Tibial artery (tissue), 4 donors: ENCODE measurements at regions not wholly inside any gene's neighbourhood (a gene's known extent, or its start where the extent isn't known, plus 50 kb on each side); places are given as distances from the start of the nearest gene placed in this dataset.

Experiments
- DNase-seq, 2 donors: peaks; one replicate each; pipeline ENCODE4 v3.0.0-alpha.2; 2019
- H3K27ac ChIP-seq, 2 donors: fragments of 200-600 bp; sonication (generic) in 1 of 2; 1 replicate in 1 of 2; 2 replicates in 1 of 2; pipeline ENCODE4 v1.5.1; 2018 to 2019; ENCODE audit warnings: mild to moderate bottlenecking in 1 of 2
- H3K27me3 ChIP-seq, 2 donors: fragments of 200-600 bp; sonication (generic) in 1 of 2; one replicate each; pipeline versions ENCODE4 v1.5.1 to v1.6.0; 2016 to 2019
- H3K36me3 ChIP-seq, 3 donors: fragments of 200-600 bp; sonication (generic) in 2 of 3; one replicate each; pipeline ENCODE4 v1.5.1; 2016 to 2019; ENCODE audit warnings: mild to moderate bottlenecking in 2 of 3
- H3K4me1 ChIP-seq, 4 donors: fragments of 200-600 bp; sonication (generic) in 2 of 4; 1 replicate in 3 of 4; 2 replicates in 1 of 4; pipeline ENCODE4 v1.5.1; 2016 to 2019
- H3K4me3 ChIP-seq, 2 donors: fragments of 200-600 bp; sonication (generic) in 1 of 2; 1 replicate in 1 of 2; 2 replicates in 1 of 2; pipeline ENCODE4 v1.5.1; 2018 to 2019; ENCODE audit warnings: mild to moderate bottlenecking in 2 of 2
- H3K9me3 ChIP-seq, 3 donors: fragments of 200-600 bp; sonication (generic) in 1 of 3; one replicate each; pipeline ENCODE4 v1.5.1; 2016 to 2019
- intact Hi-C: fragments of 100-400 bp; cut with DNase I; formaldehyde crosslinking; loops from one replicate; pipeline ENCODE4 v1.15.0; 2023; ENCODE audit warnings: low total_unique reads
- TF ChIP-seq, protein P1 (sequence below), 2 experiments: fragments of 200-600 bp in 1 of 2; fragments of 450-650 bp in 1 of 2; IDR thresholded peaks; one replicate each; pipeline ENCODE4 v1.5.1; 2017 to 2019; ENCODE audit warnings: antibody characterized with exemption in 2 of 2, mild to moderate bottlenecking in 1 of 2, moderate library complexity in 1 of 2

DNA sequence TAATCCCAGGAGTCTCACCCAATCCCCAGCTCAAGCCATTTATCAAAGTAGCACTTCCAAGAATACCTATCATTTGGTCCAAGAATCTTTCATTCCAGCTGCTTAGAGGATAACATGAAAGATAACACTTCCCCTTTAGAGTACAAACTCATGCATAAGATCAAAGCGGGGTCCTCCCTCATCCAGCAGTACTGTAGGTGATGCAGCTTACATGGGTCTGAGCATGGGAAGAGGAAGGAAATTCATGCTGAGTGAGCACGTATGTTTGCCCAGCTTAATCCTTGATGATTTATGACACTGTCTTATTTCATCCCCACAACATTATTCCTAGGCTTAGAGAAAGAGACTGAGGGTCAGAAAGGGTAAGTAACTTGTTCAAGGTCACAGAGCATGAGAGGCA lies 167.1 kb upstream of the GJB5 start:
- Histone ChIP-seq H3K4me3 (no peak overlapping the region), H3K27me3 (peaks cover 0 to 6% of the 10 kb centered on the region in 2 donors), H3K4me1 (no peaks in the 10 kb centered on the region), H3K36me3 (no peaks in the 10 kb centered on the region), H3K9me3 (no peaks in the 10 kb centered on the region), H3K27ac (no peak overlapping the region)
- intact Hi-C loops, result no loop called here
- DNase-seq, result no peak
- TF ChIP-seq, protein P1, sequence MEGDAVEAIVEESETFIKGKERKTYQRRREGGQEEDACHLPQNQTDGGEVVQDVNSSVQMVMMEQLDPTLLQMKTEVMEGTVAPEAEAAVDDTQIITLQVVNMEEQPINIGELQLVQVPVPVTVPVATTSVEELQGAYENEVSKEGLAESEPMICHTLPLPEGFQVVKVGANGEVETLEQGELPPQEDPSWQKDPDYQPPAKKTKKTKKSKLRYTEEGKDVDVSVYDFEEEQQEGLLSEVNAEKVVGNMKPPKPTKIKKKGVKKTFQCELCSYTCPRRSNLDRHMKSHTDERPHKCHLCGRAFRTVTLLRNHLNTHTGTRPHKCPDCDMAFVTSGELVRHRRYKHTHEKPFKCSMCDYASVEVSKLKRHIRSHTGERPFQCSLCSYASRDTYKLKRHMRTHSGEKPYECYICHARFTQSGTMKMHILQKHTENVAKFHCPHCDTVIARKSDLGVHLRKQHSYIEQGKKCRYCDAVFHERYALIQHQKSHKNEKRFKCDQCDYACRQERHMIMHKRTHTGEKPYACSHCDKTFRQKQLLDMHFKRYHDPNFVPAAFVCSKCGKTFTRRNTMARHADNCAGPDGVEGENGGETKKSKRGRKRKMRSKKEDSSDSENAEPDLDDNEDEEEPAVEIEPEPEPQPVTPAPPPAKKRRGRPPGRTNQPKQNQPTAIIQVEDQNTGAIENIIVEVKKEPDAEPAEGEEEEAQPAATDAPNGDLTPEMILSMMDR (IDR thresholded peaks at IDR 0.05), result no peak

DNA sequence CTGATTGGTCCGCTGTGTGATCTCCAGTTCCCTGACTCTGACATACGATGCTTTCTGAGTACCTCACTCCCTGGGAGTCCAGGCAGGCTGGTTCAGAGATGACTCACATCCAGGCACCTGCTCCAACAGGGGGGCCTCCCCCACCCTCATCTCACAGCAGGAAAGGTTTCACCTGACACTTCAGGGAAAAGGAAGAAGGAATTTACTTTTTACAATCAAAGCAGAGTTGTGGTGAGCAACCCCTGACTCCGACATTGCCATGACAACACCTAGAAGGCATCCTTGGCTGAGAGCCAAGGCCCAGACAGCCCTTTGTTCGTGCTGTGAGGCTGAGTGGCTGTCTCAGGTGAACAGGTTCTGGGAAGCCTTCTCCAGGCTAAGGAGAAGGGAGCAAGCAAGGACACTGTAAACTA lies 164.6 kb upstream of the GJB5 start:
- TF ChIP-seq, protein P1 (IDR thresholded peaks at IDR 0.05), result no peak
- H3K27me3 ChIP-seq, result peaks cover 0 to 9% of the 10 kb centered on the region in 2 donors
- intact Hi-C loops, result no loop called here
- no peak for DNase-seq
- no peaks in the 10 kb centered on the region for H3K4me1 ChIP-seq
- H3K9me3 ChIP-seq, result no peaks in the 10 kb centered on the region
- no peak overlapping the region for H3K4me3 ChIP-seq
- no peaks in the 10 kb centered on the region for H3K36me3 ChIP-seq
- no peak overlapping the region for H3K27ac ChIP-seq

DNA sequence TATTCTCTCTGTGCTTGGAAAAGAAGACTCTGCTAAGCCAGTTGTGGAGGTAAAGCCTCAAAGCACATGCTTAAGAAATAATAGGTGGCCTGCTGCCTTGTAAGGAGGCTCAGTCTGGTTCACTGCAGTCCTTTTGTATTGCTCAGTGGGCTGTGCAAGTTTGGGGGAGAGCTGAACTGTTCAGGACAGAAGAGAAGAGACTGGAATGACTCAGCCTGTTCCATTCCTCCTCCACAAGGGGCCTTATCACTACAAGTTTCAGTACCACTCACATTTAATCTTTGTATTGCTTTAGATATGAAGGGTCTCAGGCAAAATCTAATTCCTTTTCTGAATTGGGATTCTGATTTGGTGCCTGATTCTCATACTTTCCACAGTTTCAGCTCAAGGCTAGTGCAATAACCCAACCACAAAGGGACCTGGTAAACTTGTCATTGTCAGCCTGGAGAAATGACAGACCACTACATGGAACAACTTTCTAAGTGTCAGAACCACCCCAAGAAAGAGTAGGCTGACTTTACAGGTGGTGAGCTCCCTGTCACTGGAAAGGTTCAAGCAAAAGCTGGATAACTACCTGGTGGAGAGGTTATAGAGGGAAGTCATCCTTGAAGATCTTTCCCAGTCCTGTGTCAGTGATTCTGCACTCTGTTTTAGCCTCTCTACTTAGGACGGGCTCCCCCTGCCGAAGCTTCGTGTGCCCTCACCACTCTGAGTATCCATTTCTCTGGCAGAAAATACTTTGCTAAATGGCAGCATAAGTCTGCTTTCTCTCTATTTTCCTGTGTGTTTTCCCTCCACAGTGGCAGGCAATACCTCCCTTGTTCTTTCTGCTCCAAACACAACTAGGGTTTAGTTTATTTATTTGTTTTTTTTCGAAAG lies 162.9 kb upstream of the GJB5 start:
- intact Hi-C loops, result no loop called here
- no peak overlapping the region for H3K27ac ChIP-seq
- no peaks in the 10 kb centered on the region for H3K36me3 ChIP-seq
- peaks cover 0 to 9% of the 10 kb centered on the region in 2 donors for H3K27me3 ChIP-seq
- TF ChIP-seq, protein P1 (IDR thresholded peaks at IDR 0.05), result no peak
- no peak for DNase-seq
- H3K4me1 ChIP-seq, result no peaks in the 10 kb centered on the region
- no peaks in the 10 kb centered on the region for H3K9me3 ChIP-seq
- no peak overlapping the region for H3K4me3 ChIP-seq

DNA sequence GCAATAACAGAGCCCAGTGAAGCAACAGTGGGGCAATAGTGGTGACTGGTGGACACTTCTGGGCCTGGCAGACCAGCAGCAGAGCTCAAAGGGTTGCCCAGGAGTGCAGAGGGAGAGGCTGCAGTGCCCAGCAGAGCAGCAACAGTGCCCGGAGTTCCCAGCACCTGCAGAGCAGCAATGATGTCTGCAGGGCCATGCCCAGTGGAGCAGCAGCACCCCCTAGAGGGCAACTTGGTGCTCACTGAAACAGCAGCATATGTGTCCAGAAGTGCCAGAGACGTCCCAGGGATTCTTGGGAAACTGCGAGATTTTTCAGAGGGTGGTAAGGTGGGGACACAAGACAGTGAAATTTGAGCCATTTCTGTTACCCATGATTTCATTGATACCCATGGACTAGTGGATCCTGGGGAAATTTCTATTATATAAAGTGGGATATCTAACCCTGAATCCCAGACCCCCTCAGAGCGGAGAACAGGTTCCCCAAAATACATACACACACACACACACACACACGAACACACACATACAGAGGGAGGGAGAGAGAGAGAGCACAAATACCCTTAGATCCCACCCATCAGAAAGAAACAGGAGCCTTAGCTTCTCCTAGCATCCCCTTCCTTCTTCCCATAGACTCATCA lies 156.9 kb upstream of the GJB5 start:
- H3K36me3 ChIP-seq, result no peaks in the 10 kb centered on the region
- TF ChIP-seq, protein P1 (IDR thresholded peaks at IDR 0.05), result peak; percentile 47 to 58
- no peaks in the 10 kb centered on the region for H3K4me1 ChIP-seq
- H3K27me3 ChIP-seq, result peaks cover 0 to 28% of the 10 kb centered on the region in 2 donors
- H3K27ac ChIP-seq, result no peak overlapping the region
- no peak overlapping the region for H3K4me3 ChIP-seq
- H3K9me3 ChIP-seq, result no peaks in the 10 kb centered on the region
- peak in 1 of 2 donors; percentile 45 for DNase-seq
- intact Hi-C loops, result no loop called here

DNA sequence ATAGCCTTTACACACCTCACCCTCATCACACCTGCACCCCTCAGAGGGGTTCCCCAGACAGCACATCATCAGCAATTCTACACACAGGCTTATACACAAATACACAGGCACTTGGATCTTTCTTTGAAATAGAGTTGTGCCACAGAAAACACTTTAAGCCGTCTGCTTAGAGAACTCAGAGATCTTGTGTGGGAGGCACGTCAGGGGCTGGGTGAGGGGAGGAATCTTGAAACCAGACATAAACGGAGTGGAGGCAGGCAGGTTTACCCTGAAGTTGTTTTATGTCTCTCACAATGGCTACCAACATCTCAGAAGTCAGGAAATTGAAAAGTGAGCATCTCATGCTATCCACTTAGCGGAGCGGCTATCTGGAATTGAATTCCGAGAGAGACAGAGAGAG lies 151.9 kb upstream of the GJB5 start:
- H3K36me3 ChIP-seq, result no peaks in the 10 kb centered on the region
- H3K27me3 ChIP-seq, result peaks cover 0 to 33% of the 10 kb centered on the region in 2 donors
- TF ChIP-seq, protein P1 (IDR thresholded peaks at IDR 0.05), result no peak
- no peak overlapping the region for H3K27ac ChIP-seq
- DNase-seq, result no peak
- intact Hi-C loops, result no loop called here
- H3K9me3 ChIP-seq, result no peaks in the 10 kb centered on the region
- H3K4me3 ChIP-seq, result no peak overlapping the region
- H3K4me1 ChIP-seq, result no peaks in the 10 kb centered on the region
